DMS153 treated with DMSO at 0.1 percent for 48 hours (cell line): ENCODE measurements at regions not wholly inside any gene's neighbourhood (a gene's known extent, or its start where the extent isn't known, plus 50 kb on each side); places are given as distances from the start of the nearest gene placed in this dataset.

ENCODE experiments used
- DNase-seq: peaks from one replicate; lab custom pipeline; 2025; ENCODE audit not compliant: unreplicated experiment; lab: John Stamatoyannopoulos, UW

DNA sequence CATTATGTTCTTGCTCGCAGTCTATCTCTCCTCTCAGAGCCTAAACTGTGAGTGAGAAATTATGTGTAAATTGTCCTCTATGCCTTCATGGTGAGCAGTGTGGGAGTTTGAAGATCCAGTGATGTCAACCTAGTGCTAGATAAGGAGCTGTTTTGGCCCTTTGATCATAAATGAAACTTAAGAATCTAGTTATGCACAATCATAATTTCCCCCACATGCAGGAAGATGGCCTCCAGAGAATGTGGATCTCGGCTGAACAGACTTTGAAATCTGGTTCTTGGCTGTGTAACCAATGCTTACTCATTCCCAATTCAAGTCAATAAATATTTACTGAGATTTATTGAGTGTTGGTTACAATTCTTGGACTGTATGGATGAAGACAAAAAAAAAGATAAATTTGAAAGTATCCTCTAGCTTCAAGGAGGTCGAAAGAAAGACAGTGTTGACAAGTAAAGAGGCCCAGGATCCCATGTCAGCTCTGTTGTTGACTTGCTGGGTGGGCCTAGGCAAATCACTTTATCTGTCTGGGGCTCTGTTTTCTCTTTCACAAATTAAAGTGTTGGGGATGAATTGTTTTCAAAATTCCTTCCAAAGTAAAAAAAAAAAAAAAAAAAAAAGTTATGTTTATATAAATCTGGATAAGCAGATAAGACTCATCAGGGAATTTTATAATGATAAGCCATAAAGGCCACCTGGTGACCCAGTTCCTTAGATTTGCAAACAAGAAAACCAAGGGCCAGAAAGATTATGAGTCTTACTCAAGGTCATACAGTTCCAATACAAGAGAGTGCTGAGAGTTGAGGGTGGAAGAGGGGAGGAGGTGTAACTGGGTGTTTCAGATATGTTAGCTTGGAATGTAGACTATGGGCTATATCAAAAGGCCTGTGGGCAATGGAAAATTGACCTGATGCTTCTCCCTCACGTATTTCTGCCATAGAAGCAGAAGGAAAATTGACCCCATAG lies 969.9 kb downstream of the KCNMA1 start:
- no peak for DNase-seq

GRCh38 chr10:76666891-76667290 lies 970.7 kb downstream of the KCNMA1 start:
- DNase-seq = no peak

GRCh38 chr10:76665029-76665428 lies 972.6 kb downstream of the KCNMA1 start:
- DNase-seq = no peak

- DNase-seq = no peak
Observed at GRCh38 chr10:76657337-76658012, 980.1 kb downstream of the KCNMA1 start.

DNA sequence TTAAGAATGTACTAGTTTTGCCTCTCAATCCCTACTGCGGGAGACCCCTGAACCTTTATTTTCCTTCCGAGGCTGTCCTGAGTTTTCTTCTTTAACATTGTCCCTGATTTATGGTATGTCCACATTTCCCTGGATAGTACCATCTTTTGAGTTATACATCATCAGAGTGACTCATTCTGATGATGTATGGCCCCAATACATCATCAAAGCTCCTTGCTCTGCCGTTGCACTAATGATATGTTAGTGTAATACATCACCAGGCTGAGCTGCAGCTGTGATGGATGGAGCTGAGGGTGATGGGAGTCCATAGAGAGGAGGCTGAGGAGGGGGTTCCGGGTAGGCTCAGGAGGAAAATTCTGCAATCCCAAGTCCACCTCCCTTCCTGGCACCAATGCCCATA lies 986.5 kb downstream of the KCNMA1 start:
- DNase-seq = no peak

- no peak for DNase-seq
Observed at GRCh38 chr10:76649723-76650127, 987.9 kb downstream of the KCNMA1 start.

GRCh38 chr10:76649254-76649653 lies 988.4 kb downstream of the KCNMA1 start:
- no peak for DNase-seq

DNA sequence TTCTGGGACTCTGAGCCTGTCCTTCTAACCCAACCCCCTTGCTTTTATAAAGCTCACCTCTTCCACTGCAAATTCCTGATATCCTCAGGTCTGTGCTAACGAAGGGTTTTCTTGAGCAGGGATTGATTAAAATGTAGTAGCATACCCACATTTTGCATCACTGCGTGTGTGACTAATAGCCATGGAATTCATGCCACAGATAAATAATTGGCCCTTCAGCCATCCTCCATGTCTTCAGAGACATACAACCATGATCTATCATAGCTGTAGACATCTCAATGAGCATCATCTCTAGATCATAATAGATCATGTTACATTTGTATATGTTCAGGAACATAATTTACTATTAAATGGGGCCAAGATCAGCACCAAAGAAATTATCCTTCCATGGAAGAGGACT lies 990.3 kb downstream of the KCNMA1 start:
- no peak for DNase-seq

GRCh38 chr10:76645341-76645740 lies 992.3 kb downstream of the KCNMA1 start:
- no peak for DNase-seq

DNA sequence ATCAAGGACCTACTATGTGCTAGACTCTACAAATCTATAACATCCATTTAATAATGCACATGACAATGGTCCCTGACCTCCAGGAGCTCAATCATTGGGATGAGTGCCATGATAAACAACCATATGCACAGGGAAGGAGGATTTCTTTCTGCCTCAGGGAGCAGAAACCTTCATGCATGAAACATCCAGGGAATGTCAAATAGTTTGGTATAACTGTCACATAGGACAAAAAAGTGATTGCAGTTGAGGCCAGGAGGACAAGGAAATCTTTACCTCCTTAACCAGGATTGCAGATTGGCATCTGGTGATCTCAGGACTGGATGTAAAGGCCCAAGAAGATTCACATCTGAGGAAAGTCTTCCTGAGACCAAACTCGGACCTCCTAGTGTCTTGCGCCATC lies 993.1 kb downstream of the KCNMA1 start:
- DNase-seq = no peak

DNA sequence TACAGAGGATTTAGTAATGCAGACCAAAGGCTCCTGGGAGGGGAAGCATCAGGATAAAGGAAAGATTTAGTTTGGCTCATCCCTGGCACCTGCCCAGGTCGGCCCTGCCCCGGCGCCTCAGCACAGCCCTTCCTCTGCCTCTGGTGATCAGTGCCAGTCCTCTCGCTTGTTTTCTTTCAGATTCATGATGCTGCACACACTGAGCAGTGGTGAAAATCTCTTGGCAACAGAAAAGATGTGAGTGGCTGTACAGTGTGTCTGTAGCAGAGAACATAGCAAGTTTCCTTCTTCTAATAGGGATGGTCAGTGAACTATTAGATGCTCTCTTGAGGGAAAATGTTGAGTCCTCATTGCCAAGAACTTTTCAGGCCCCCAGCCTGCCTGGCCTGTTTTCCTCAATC lies 994.1 kb downstream of the KCNMA1 start:
- DNase-seq = peak; percentile 3

GRCh38 chr10:76642358-76642757 lies 995.2 kb downstream of the KCNMA1 start:
- no peak for DNase-seq

DNA sequence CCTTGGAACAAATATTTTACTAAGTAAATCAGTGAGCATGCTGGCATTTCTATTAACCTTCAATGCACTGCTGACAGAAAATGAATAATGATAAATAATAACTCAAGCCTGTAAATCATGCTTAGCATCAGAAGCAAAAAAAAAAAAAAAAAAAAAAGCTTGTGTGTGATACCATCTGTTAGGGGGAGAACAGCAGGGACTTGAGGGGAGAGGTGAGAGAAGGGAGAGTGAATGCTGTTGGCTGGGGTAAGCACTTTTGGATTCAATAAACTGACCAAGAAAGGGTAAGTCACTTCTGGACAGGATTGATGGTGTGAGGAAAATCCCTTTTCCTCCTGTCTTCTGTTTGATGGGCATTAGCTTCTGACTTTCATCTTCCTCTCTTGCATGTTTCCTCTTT lies 996.4 kb downstream of the KCNMA1 start:
- no peak for DNase-seq

- DNase-seq = no peak
Observed at GRCh38 chr10:76640806-76641205, 996.8 kb downstream of the KCNMA1 start.

- DNase-seq = peak; percentile 59
Observed at GRCh38 chr10:76632767-76633051, 1004.9 kb downstream of the KCNMA1 start.

DNA sequence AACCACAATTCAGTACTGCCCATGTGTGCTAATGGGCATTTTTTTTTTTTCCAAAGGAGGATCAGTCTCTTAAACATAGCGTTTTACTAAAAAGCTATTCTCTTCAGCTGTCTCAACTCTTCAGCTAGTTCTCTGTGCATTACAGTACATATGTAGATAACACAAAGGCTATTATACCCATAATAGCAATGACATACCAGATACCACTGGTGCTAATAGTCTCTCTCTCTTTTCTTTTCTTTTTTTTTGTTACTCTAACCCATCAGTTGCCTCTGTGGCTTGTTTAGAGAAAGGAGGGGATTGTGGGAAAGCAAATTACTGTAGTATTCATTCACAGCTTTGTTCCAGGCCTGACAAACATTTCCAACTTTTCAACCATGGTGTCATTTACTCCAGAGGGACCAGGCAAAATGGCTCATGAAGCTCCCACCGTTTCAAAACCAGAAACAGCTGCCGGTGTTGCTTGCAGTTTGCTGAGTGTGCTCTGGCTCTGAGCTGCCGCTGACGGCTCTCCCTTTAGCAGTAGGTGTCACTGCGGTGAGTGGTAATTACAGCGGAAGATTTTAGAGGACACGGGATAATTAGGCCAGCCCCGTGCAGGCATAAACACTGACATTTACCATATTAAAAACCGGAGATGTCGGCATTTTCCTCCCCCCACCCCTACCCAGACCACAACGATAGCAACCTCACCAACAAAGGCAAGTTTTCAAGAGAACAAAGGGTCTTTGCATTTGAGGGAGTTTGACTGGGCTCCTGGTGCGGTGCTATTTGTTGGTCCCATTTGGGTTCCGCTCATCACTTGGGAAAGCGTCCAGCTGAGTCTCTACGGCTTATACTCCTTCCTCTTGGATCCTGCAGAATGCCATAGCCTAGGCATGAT lies 1005.5 kb downstream of the KCNMA1 start:
- peak; percentile 45 for DNase-seq

GRCh38 chr10:76631036-76631670 lies 1006.5 kb downstream of the KCNMA1 start:
- DNase-seq = no peak

DNA sequence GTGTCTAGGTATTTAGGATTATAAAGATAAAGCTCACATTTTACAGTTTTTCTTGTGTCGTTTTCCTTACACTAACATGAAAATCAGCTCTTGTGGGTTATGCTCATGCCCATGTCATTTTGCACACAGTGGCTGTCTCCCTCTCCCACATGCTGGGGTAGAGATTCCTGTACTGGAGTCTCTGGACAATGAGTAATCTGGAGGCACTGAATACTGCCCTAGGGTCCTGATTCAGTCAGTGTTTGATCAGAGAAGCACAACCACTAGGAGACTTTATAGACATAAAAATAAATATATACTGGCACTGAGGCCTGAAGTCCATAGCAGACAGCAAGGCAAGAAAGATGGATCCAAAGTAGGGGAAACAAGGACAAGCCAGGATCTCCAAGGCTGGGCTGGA lies 1008.8 kb downstream of the KCNMA1 start:
- DNase-seq = no peak

GRCh38 chr10:76626386-76626785 lies 1011.2 kb downstream of the KCNMA1 start:
- no peak for DNase-seq

GRCh38 chr10:76624470-76624869 lies 1013.1 kb downstream of the KCNMA1 start:
- DNase-seq = no peak
